Skeletal muscle tissue (tissue), 3 donors: ENCODE measurements at regions not wholly inside any gene's neighbourhood (a gene's known extent, or its start where the extent isn't known, plus 50 kb on each side); places are given as distances from the start of the nearest gene placed in this dataset.
"Not testable (repeated sequence)": the region's sequence is repeated elsewhere in the genome, so short reads cannot be mapped to it uniquely, and the experiment has no call there.

ENCODE experiments used
- H3K27ac ChIP-seq: one replicate; pipeline ENCODE4 v1.7.0; 2013; ENCODE audit warnings: mild to moderate bottlenecking, low read depth, low read length, inconsistent platforms
- H3K27me3 ChIP-seq, 3 donors: one replicate each; pipeline ENCODE4 v1.7.0; 2013; ENCODE audit warnings: low read length in 3 of 3; ENCODE audit not compliant: control insufficient read depth in 3 of 3, insufficient read depth in 3 of 3
- H3K36me3 ChIP-seq, 3 donors: one replicate each; pipeline ENCODE4 v1.7.0; 2013; ENCODE audit warnings: low read length in 3 of 3; ENCODE audit not compliant: control insufficient read depth in 3 of 3, insufficient read depth in 3 of 3
- H3K4me1 ChIP-seq, 3 donors: one replicate each; pipeline ENCODE4 v1.7.0; 2013; ENCODE audit warnings: low read length in 3 of 3, mild to moderate bottlenecking in 3 of 3; ENCODE audit not compliant: control insufficient read depth in 3 of 3, insufficient read depth in 3 of 3
- H3K4me3 ChIP-seq, 3 donors: one replicate each; pipeline ENCODE4 v1.7.0; 2013; ENCODE audit warnings: low read length in 3 of 3
- H3K9ac ChIP-seq, 3 donors: one replicate each; pipeline ENCODE4 v1.7.0; 2013; ENCODE audit warnings: low read length in 3 of 3, mild to moderate bottlenecking in 3 of 3, moderate library complexity in 2 of 3, low read depth in 1 of 3
- H3K9me3 ChIP-seq, 3 donors: one replicate each; pipeline ENCODE4 v1.7.0; 2013; ENCODE audit warnings: low read length in 3 of 3; ENCODE audit not compliant: control insufficient read depth in 3 of 3
- donor health status: Osteomylitis.

DNA sequence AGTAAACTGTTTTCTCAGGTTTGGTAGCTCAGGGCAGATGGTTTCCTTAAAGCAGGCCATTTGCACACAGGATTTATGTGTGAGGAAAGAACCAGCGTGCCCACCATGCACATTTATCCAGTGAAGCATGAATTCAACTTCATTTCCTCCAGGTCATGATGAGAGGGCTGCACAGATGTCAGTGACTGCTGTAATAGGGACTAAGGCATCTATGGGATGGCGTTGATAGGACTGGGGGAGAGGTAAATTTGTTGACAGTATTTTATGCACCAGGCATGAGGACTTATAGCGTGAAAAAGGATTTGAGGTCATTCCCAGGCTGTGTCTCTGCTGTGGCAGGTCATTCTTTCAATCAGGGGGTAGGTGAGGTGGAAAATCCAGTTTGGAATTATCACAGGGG is 302.9 kb downstream of the XPNPEP1 start:
- H3K9ac ChIP-seq, result no peak overlapping the region
- no peaks in the 10 kb centered on the region for H3K27me3 ChIP-seq
- no peaks in the 10 kb centered on the region for H3K9me3 ChIP-seq
- H3K36me3 ChIP-seq, result no peaks in the 10 kb centered on the region
- H3K4me3 ChIP-seq, result no peak overlapping the region
- H3K27ac ChIP-seq, result no peak overlapping the region
- no peaks in the 10 kb centered on the region for H3K4me1 ChIP-seq

DNA sequence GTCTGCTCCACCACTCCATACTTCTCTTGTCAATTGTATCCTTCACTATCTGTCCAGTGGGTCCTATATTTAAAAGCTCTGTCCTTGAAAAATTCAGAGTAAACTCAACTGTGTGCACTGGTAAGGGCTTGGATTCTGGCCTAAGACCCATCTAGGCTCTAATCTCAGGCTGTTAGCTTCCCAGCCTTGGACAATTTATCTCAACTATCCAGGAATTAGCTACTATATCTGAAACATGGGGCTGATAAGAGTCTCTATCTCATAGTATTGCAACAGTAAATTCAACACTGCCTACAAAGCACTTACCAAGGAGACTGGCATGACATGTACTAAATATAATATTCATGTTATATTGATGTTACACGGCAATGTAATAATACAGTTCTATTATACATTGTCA is 303.4 kb downstream of the XPNPEP1 start:
- Histone ChIP-seq H3K4me1 (no peaks in the 10 kb centered on the region), H3K9me3 (no peaks in the 10 kb centered on the region), H3K36me3 (no peaks in the 10 kb centered on the region), H3K27ac (no peak overlapping the region), H3K27me3 (no peaks in the 10 kb centered on the region), H3K9ac (no peak overlapping the region), H3K4me3 (no peak overlapping the region)

DNA sequence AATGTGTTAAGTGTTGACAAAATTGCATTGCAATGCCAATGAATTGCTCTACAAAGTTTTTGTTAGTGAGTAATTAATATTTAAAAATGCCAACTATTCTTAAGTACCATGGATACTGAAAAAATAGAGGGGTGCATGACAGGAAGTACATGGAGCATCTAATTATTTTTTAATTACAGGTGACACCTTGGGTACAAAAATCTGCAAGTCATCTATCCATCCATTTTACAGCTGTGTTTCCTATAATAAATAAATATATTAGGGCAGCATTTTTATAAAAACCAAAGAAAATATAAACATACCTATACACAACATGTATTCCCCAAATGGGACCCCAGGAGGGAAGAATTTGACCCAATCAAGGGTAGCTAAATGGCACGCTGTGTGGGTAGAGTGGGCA is 304.6 kb downstream of the XPNPEP1 start:
- no peak overlapping the region for H3K4me3 ChIP-seq
- H3K9me3 ChIP-seq, result no peaks in the 10 kb centered on the region
- H3K9ac ChIP-seq, result no peak overlapping the region
- no peak overlapping the region for H3K27ac ChIP-seq
- no peaks in the 10 kb centered on the region for H3K27me3 ChIP-seq
- no peaks in the 10 kb centered on the region for H3K4me1 ChIP-seq
- H3K36me3 ChIP-seq, result no peaks in the 10 kb centered on the region

- Histone ChIP-seq H3K4me1 (no peaks in the 10 kb centered on the region), H3K9ac (no peak overlapping the region), H3K4me3 (no peak overlapping the region), H3K36me3 (no peaks in the 10 kb centered on the region), H3K27ac (no peak overlapping the region), H3K27me3 (no peaks in the 10 kb centered on the region), H3K9me3 (no peaks in the 10 kb centered on the region)
These were observed 305.0 kb downstream of the XPNPEP1 start for GRCh38 chr10:109618301-109618700.

- Histone ChIP-seq H3K9ac (no peak overlapping the region), H3K27ac (no peak overlapping the region), H3K4me3 (no peak overlapping the region), H3K27me3 (no peaks in the 10 kb centered on the region), H3K9me3 (no peaks in the 10 kb centered on the region), H3K4me1 (no peaks in the 10 kb centered on the region), H3K36me3 (no peaks in the 10 kb centered on the region)
These were observed 306.8 kb downstream of the XPNPEP1 start for GRCh38 chr10:109616359-109616980.

GRCh38 chr10:109595356-109595755 is 328.0 kb downstream of the XPNPEP1 start:
- H3K27ac ChIP-seq, H3K4me3 ChIP-seq, H3K9ac ChIP-seq, H3K27me3 ChIP-seq, H3K4me1 ChIP-seq, H3K36me3 ChIP-seq, H3K9me3 ChIP-seq: not testable (repeated sequence)

GRCh38 chr10:109593682-109594081 is 329.6 kb downstream of the XPNPEP1 start:
- Histone ChIP-seq H3K27me3 (peaks cover 0 to 2% (median 0%) of the 10 kb centered on the region in 3 donors), H3K9ac (no peak overlapping the region), H3K27ac (no peak overlapping the region), H3K4me1 (no peaks in the 10 kb centered on the region), H3K4me3 (no peak overlapping the region), H3K36me3 (no peaks in the 10 kb centered on the region), H3K9me3 (no peaks in the 10 kb centered on the region)

DNA sequence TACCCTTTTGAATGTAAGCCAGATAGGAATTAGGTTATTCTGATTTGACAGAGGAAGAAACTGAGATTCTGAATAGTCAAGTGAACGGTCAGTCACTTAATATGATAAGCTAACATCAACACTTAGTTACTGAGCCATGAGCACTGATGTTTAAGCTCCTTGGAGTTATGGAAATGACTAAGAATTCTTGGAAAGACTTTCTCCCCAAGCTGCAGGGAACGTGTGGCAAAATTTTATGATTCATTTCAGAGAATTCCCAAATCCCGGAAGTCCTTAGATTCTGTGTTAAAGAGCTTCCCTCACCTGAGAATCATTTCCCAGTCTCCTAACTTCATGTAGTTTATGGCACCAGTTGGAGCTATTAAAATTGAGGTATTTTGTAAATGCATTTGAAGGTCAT is 330.9 kb downstream of the XPNPEP1 start:
- Histone ChIP-seq H3K9ac (no peak overlapping the region), H3K4me3 (no peak overlapping the region), H3K27ac (no peak overlapping the region), H3K9me3 (no peaks in the 10 kb centered on the region), H3K36me3 (no peaks in the 10 kb centered on the region), H3K27me3 (peaks cover 0 to 2% (median 0%) of the 10 kb centered on the region in 3 donors), H3K4me1 (no peaks in the 10 kb centered on the region)

- H3K4me3 ChIP-seq, result no peak overlapping the region
- H3K27ac ChIP-seq, result no peak overlapping the region
- no peaks in the 10 kb centered on the region for H3K36me3 ChIP-seq
- peaks cover 0 to 2% (median 0%) of the 10 kb centered on the region in 3 donors for H3K27me3 ChIP-seq
- no peaks in the 10 kb centered on the region for H3K4me1 ChIP-seq
- no peaks in the 10 kb centered on the region for H3K9me3 ChIP-seq
- H3K9ac ChIP-seq, result no peak overlapping the region
These were observed 331.7 kb downstream of the XPNPEP1 start for GRCh38 chr10:109591601-109592000.

DNA sequence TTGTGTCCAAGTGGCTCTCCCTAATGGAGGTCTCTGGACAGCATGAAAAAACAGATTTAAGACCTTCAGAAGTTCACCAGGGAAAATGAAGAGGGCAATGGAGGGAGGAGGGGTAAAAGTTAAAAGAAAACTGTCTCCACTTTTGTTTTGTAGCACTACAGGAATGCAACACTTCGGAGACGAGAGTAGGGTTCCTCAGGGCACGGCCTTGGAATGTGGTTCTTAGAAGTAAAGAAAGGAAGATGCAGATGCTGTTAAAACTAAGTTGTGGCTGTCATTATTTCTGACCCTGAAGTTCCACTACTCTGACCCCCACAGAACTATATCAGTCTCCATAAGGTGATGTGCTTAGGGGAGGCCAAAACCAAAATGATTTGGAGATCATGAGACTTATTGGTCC is 335.1 kb downstream of the XPNPEP1 start:
- Histone ChIP-seq H3K27me3 (no peaks in the 10 kb centered on the region), H3K9me3 (no peaks in the 10 kb centered on the region), H3K4me1 (no peaks in the 10 kb centered on the region), H3K27ac (no peak overlapping the region), H3K9ac (no peak overlapping the region), H3K4me3 (no peak overlapping the region), H3K36me3 (no peaks in the 10 kb centered on the region)

GRCh38 chr10:109587366-109587765 is 335.9 kb downstream of the XPNPEP1 start:
- Histone ChIP-seq H3K27ac (no peak overlapping the region), H3K9ac (no peak overlapping the region), H3K9me3 (no peaks in the 10 kb centered on the region), H3K4me1 (no peaks in the 10 kb centered on the region), H3K36me3 (no peaks in the 10 kb centered on the region), H3K27me3 (no peaks in the 10 kb centered on the region), H3K4me3 (no peak overlapping the region)
